ENCODE measurements at regions not wholly inside any gene's neighbourhood (a gene's known extent, or its start where the extent isn't known, plus 50 kb on each side); places are given as distances from the start of the nearest gene placed in this dataset.

DNA sequence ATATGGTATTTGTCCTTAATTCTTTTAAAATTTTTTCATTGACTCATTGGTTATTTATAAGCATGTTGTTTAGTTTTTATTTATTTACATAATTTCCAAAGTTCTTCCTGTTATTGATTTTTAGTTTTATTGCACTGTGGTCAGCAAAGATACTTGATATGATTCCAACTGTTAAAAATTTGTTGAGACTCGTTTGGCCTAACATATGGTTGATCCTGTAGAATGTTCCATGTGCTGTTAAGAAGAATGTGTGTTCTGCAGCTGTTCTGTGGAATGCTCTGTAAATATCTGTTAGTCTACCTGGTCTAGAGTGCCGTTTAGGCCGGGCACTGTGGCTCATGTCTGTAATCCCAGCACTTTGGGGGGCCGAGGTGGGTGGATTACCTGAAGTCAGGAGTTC lies 197.7 kb downstream of the CD109 start:
- 74 to 90% (median 82%) methylated on average over 4 of the region's 4 CpGs for WGBS, 5 donors
- intact Hi-C loops (cut with DNase I; ENCODE audit: low total_unique reads): no loop called here
- DNase-seq: no peak
- Histone ChIP-seq H3K27ac (no peak overlapping the region), H3K9me3 (peaks cover 0 to 11% (median 0%) of the 10 kb centered on the region in 8 donors), H3K27me3 (replicated peaks in 1 of 7) (no peaks in the 10 kb centered on the region), H3K36me3 (no peaks in the 10 kb centered on the region), H3K4me3 (no peak overlapping the region), H3K4me1 (no peaks in the 10 kb centered on the region)
- TF ChIP-seq, protein P1, sequence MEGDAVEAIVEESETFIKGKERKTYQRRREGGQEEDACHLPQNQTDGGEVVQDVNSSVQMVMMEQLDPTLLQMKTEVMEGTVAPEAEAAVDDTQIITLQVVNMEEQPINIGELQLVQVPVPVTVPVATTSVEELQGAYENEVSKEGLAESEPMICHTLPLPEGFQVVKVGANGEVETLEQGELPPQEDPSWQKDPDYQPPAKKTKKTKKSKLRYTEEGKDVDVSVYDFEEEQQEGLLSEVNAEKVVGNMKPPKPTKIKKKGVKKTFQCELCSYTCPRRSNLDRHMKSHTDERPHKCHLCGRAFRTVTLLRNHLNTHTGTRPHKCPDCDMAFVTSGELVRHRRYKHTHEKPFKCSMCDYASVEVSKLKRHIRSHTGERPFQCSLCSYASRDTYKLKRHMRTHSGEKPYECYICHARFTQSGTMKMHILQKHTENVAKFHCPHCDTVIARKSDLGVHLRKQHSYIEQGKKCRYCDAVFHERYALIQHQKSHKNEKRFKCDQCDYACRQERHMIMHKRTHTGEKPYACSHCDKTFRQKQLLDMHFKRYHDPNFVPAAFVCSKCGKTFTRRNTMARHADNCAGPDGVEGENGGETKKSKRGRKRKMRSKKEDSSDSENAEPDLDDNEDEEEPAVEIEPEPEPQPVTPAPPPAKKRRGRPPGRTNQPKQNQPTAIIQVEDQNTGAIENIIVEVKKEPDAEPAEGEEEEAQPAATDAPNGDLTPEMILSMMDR (IDR thresholded peaks at IDR 0.05 in 8 of 11, conservative IDR thresholded peaks at IDR 0.05 in 3 of 11): no peak
- TF ChIP-seq POLR2AphosphoS5 (IDR thresholded peaks at IDR 0.05): no peak
- no peak for TF ChIP-seq POLR2A (IDR thresholded peaks at IDR 0.05)

- WGBS, 5 donors: 40 to 55% (median 51%) methylated on average over 4 of the region's 4 CpGs; no CpG with 5 or more reads in 1 of the 5 donors
- H3K36me3 ChIP-seq: no peaks in the 10 kb centered on the region
- peaks cover 0 to 11% (median 0%) of the 10 kb centered on the region in 8 donors for H3K9me3 ChIP-seq
- no peak overlapping the region for H3K4me3 ChIP-seq
- intact Hi-C loops (cut with DNase I; ENCODE audit: low total_unique reads): no loop called here
- H3K27ac ChIP-seq: no peak overlapping the region
- TF ChIP-seq POLR2AphosphoS5 (IDR thresholded peaks at IDR 0.05) (no peak), POLR2A (IDR thresholded peaks at IDR 0.05) (no peak)
- TF ChIP-seq, protein P1 (IDR thresholded peaks at IDR 0.05 in 8 of 11, conservative IDR thresholded peaks at IDR 0.05 in 3 of 11): no peak
- H3K4me1 ChIP-seq: no peaks in the 10 kb centered on the region
- no peak for DNase-seq
- H3K27me3 ChIP-seq (replicated peaks in 1 of 7): no peaks in the 10 kb centered on the region
Observed at GRCh38 chr6:73888050-73888449, 192.0 kb downstream of the CD109 start.

DNA sequence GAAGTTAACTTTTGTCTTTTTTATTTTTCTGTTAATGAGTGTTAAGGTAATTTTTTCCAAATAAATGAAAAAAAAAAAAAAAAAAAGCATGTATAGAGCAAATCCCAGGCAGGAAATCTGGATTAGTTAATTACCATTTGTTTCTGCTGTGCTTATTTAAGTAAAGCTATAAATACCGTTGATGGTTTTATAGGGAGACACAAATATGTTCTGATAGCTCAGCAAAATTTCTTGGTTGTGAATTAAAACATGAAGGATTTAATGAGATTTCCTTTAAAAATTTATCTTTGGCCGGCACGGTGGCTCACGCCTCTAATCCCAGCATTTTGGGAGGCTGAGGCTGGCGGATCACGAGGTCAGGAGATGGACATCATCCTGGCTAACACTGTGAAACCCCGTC lies 189.4 kb downstream of the CD109 start:
- WGBS, 5 donors: 80 to 92% (median 86%) methylated on average over 7 of the region's 7 CpGs; no CpG with 5 or more reads in 1 of the 5 donors

DNA sequence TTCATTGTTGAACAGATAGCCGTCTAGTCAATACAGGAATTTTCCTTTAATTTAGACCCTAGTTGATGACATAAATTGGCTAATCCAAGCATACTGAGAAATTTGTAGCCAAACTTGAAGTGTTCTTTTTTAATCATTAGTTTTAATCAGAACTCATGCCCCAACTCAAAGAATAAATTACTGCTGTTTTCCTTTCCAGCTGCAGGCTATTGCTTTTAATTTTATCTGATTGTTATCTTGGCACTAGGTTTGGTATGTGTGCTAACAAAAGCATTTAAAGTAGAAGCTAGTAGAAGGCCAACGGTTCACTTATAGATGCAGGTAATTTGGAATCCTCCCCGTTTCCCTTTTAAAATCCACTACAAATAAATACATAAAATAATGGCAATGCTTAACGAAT lies 188.5 kb downstream of the CD109 start:
- intact Hi-C loops (cut with DNase I; ENCODE audit: low total_unique reads): no loop called here
- no peaks in the 10 kb centered on the region for H3K27me3 ChIP-seq (replicated peaks in 1 of 7)
- H3K36me3 ChIP-seq: no peaks in the 10 kb centered on the region
- no peaks in the 10 kb centered on the region for H3K9me3 ChIP-seq
- no peak for DNase-seq
- H3K27ac ChIP-seq: no peak overlapping the region
- no peak overlapping the region for H3K4me3 ChIP-seq
- no peak for TF ChIP-seq POLR2A (IDR thresholded peaks at IDR 0.05)
- no peak for TF ChIP-seq POLR2AphosphoS5 (IDR thresholded peaks at IDR 0.05)
- TF ChIP-seq, protein P1 (IDR thresholded peaks at IDR 0.05 in 8 of 11, conservative IDR thresholded peaks at IDR 0.05 in 3 of 11): no peak
- H3K4me1 ChIP-seq: no peaks in the 10 kb centered on the region
- WGBS, 5 donors: 57 to 73% (median 67%) methylated on average over 4 of the region's 4 CpGs; no CpG with 5 or more reads in 1 of the 5 donors

More for the DNA sequence above, 189.4 kb downstream of the CD109 start:
- Histone ChIP-seq H3K4me3 (no peak overlapping the region), H3K4me1 (no peaks in the 10 kb centered on the region), H3K27me3 (replicated peaks in 1 of 7) (no peaks in the 10 kb centered on the region), H3K27ac (no peak overlapping the region), H3K9me3 (no peaks in the 10 kb centered on the region), H3K36me3 (no peaks in the 10 kb centered on the region)
- no peak for DNase-seq
- intact Hi-C loops (cut with DNase I; ENCODE audit: low total_unique reads): no loop called here
- no peak for TF ChIP-seq POLR2A (IDR thresholded peaks at IDR 0.05)
- TF ChIP-seq POLR2AphosphoS5 (IDR thresholded peaks at IDR 0.05): no peak
- TF ChIP-seq, protein P1 (IDR thresholded peaks at IDR 0.05 in 8 of 11, conservative IDR thresholded peaks at IDR 0.05 in 3 of 11): no peak
